GM18520 (cell line): ENCODE measurements at regions not wholly inside any gene's neighbourhood (a gene's known extent, or its start where the extent isn't known, plus 50 kb on each side); places are given as distances from the start of the nearest gene placed in this dataset.
"Not testable (repeated sequence)": the region's sequence is repeated elsewhere in the genome, so short reads cannot be mapped to it uniquely, and the experiment has no call there.

Experiments used
- ATAC-seq: cut with Tn5 transposase; IDR thresholded peaks from one replicate; pipeline ENCODE4 v1.9.1; 2021; ENCODE audit not compliant: unreplicated experiment

- ATAC-seq, result no peak
These were observed 219.6 kb upstream of the THUMPD2 start for GRCh38 chr2:39998617-39999016.

GRCh38 chr2:39996653-39997080 is 217.6 kb upstream of the THUMPD2 start:
- no peak for ATAC-seq

DNA sequence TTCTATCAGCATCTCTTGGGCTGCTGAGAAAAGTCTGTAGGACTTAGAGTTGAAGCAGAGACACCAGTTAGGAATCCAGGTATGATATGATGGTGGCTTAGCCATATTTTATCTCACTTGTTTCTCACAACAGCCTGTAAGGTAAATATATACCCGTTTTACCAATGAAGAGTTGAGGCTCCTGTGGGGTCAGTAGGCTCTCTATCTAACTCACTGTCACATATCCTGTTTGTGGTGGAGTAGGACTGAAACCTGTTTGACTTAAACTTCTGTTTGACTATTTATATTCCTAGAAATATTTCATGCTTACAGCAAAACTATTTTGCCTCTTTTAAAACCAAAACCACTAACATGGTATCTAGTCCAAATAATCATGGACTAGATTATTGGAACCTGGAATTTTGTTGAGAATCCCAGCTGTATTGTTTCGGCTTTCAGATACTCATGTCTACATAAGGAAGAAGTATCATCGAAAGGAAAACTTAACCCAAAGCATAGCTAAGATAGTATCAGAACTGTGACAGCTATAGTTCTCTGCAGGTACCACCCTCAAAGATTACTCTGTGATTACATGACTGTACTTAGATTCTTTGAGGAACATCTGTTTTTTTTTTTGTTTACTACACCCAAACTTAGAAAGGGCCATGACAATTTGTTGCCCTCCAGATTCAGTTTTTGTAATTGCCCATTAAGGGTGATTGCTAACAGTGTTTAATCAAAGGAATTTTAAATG is 216.1 kb upstream of the THUMPD2 start:
- ATAC-seq, result no peak

GRCh38 chr2:39994151-39994550 is 215.1 kb upstream of the THUMPD2 start:
- ATAC-seq, result no peak

DNA sequence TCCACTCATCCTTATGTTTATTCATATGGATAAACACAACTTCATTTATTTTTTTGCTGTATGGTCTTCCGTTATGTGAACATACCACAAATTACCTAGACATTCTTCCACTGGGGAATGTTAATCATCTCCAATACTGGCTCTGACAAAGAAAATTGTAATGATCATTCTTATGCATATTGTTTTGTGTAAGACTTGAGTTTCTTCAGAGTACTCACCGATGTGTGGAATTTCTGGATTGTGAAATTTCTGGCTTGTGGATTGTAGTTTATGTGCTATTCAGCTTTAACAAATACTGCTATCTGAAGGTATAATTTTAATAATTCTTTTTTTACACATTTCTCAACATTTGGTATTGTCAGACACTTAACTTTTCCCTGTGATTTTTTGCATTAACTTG is 212.2 kb upstream of the THUMPD2 start:
- no peak for ATAC-seq

DNA sequence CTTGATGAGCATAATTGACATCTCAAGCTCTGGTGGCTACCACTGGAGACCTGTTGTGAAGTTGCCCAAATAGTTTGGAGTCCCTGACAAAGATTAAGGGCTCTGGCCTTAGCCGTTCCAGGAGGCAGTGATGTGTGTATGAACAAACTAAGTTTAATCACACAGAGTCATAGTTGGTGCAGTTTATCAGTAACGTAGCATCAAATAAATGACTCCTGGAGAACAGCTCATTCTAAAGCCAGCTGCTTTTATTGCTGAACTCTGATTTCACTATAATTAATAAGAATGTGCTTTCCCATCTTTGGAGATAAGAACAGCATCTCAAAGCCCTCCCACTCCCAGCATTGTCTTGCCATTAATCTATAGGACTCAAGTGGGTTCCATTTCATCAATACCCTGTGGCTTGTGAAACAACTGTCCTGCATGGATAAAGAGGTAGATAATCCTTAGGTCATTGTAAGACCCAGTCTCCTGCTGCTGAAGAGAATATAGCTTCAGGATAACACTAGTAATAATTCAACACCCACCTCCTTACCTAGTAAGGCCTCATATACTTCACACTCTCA is 211.4 kb upstream of the THUMPD2 start:
- ATAC-seq, result no peak

- ATAC-seq, result no peak
These were observed 210.8 kb upstream of the THUMPD2 start for GRCh38 chr2:39989888-39990287.

DNA sequence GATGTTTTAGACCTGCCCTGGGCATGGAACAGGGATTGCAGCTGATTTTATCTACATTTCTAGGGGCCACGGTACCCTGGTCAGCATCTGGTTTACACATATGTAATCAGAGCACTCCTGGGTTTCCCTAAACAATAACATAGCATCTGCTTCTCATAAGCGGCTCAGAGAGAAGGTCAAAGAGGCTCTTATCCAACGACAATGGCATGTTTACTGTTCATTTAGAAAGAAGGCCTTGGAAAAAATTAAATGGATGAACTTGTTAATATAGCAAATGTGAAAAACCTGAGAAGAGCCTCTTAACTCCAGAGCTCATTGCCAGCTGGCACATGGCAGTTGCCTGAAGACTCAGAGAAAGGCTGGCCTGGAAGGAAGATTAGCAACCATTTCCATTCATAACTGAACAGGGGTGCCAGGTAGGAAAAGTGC is 202.8 kb upstream of the THUMPD2 start:
- ATAC-seq, result no peak

DNA sequence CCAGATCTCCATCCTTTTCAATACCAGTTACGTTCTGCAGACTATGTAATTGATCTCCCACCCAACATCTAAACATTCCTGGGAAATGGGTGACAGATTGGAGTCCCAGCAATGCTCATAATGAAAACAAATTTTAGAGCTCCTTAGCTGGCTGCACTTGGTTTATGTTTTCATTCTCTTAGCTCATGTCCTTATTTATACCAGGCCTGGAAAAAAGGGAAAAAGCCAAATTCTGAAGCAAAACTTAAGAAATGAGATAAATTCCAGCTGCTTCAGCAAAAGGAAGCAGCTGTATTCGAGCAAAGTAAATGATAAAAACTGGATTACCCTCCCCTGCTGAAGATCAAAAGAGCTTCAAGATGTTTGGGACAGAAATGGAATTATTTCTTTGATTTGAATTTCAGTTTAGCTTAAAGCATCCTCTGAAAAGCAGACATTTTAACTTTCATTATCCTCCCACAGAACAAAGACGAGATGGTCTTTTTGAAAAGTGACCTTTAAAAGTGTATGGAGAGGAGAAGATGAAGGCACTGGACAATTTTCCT is 196.5 kb upstream of the THUMPD2 start:
- ATAC-seq, result no peak

- ATAC-seq, result no peak
These were observed 189.0 kb upstream of the THUMPD2 start for GRCh38 chr2:39968037-39968436.

GRCh38 chr2:39960681-39961080 is 181.6 kb upstream of the THUMPD2 start:
- ATAC-seq, result not testable (repeated sequence)

GRCh38 chr2:39954346-39954745 is 175.3 kb upstream of the THUMPD2 start:
- ATAC-seq, result no peak

- no peak for ATAC-seq
These were observed 170.1 kb upstream of the THUMPD2 start for GRCh38 chr2:39949131-39949530.

DNA sequence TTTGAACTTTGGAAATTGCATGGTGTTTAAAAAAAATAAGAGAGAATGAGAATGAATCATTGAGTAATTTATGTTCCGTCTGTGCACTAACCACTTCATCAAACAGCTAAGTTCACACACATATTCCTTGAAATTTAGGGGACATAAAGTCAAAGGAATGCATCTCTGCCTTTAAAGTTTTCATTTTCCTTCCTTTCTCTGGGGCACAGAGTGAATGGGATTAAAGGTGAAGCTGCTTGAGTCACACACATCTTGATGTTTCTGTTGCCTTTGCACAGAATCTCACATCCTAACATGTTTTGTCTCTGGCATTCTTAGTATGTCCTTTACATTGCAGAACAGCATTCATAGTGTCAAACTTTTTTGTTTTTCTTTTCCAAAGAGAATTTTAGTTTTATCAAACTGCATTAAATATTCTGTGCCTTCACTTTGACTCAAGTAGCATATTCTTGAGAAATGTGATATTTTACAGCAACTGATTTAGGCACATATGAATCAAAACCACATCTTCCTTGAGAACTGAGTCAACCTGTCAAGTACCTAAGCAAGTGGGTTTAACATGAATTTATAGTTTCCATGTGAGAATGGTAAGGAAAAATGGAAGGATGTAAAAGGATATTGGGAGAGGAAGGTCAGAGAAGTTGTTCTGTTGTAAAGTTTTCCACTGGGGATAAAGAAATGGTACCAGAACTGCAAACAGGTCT is 169.1 kb upstream of the THUMPD2 start:
- no peak for ATAC-seq

- no peak for ATAC-seq
These were observed 168.4 kb upstream of the THUMPD2 start for GRCh38 chr2:39947294-39948015.

- no peak for ATAC-seq
These were observed 163.9 kb upstream of the THUMPD2 start for GRCh38 chr2:39942950-39943349.

DNA sequence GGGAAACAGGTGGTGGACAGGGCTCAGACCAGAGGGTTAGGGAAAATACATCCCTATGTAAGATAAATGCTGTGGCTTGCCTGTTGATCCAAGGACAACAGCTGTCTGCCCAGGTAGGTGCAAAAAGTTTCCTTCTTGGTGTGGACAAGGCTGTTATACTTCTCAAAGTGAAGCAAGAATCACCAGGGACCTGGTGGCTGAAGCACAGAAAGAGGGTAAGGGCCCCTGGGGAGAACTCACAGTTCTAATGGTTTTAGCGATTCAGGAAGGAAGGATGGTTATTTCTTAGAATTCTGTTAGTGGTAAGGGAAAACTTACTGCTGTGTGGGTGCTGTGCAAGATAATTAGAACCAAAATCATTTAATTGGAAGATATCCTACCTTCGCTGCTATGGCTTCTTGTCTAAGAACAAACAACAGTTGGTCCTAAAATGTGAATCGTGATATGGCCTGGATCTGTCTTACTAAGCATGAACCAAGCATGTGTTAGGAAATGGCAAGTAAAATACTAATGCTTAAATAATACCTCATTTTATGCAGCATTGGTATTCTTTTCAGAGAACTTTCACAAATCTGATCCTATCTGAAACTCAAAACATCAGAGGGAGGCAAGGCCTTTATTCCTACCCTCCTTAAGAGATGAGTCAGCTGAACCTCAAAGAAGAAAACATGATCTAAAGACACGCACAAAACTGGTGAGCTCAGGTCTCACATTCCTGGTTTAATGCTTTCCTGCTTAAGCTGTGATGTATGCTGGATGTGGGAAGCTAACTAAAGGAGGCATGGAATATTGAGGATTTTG is 159.2 kb upstream of the THUMPD2 start:
- ATAC-seq, result no peak

GRCh38 chr2:39937621-39938020 is 158.6 kb upstream of the THUMPD2 start:
- no peak for ATAC-seq

DNA sequence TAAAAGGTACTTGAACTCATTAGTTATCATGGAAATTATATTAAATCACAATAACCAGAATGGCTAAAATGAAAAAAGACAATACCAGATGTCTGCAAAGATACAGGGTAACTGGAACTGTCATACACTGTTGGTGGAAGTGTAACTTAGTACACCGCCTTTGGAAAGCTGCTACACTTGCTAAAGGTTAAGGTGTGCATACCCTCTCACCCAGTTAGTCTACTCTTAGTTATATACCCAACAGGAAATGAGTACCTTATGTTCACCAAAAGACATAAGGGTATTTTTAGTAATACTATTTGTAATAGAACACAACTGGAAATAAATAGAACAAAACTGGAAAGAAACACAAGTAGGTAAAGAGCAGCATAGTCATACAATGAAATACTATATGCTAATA is 155.8 kb upstream of the THUMPD2 start:
- ATAC-seq, result no peak

DNA sequence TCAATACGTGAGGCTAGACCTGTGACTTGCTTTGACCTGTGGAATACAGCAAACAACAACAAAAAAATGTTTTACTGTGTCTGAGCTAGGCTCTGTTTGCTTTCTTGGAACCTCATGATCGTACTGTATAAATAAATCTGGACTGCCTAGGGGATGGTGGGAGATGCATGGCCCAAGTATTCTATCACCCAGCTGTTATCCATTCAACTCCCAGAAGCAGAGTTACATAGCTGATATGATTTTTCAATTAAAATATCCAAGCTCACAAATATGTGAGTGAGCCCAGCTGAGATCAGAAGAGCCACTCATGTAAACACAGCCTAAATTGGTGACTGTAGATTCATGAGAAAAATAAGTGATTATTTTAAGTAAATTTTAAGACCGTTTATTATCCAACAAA is 154.1 kb upstream of the THUMPD2 start:
- ATAC-seq, result no peak
